C4-2B (cell line): ENCODE measurements at regions not wholly inside any gene's neighbourhood (a gene's known extent, or its start where the extent isn't known, plus 50 kb on each side); places are given as distances from the start of the nearest gene placed in this dataset.

Source experiments
- CTCF ChIP-seq: fragments of 450-650 bp; conservative IDR thresholded peaks from 2 replicates; pipeline ENCODE4 v1.5.1; 2017; ENCODE audit warnings: mild to moderate bottlenecking
- ZFX ChIP-seq: fragments of 450-650 bp; IDR thresholded peaks from 2 replicates; pipeline ENCODE4 v1.6.1; 2017

DNA sequence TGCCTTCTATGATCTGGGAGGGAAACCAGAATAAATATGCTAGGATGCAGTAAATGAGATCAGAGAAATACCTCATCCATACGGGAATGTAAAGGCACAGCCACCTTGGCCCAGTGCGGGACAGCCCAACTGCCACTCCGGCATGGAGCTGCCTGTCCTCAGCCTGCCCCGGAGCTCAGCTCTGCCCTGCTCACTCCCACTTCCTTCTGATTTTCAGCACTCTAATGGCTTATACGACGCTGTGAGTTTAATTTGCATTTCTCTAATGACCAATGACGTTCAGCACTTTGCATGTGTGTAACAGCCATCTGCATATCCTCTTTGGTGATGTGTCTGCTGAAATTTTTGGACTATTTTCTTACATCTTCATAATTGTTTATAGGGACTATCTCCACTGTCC lies 172.5 kb upstream of the RAB6C start:
- TF ChIP-seq CTCF: no peak
- TF ChIP-seq ZFX: no peak
